Colonic mucosa (tissue), 4 donors: ENCODE measurements at regions not wholly inside any gene's neighbourhood (a gene's known extent, or its start where the extent isn't known, plus 50 kb on each side); places are given as distances from the start of the nearest gene placed in this dataset.

Experiments used
- DNase-seq: peaks from one replicate; pipeline ENCODE4 v3.0.0-alpha.2; 2020
- H3K27ac ChIP-seq: fragments of 200-600 bp; one replicate; pipeline ENCODE4 v1.8.0; 2021
- H3K27me3 ChIP-seq: fragments of 200-600 bp; one replicate; pipeline ENCODE4 v1.8.0; 2021
- H3K36me3 ChIP-seq: fragments of 200-600 bp; one replicate; pipeline ENCODE4 v1.8.0; 2021
- H3K4me1 ChIP-seq: fragments of 200-600 bp; one replicate; pipeline ENCODE4 v1.8.0; 2021; ENCODE audit warnings: mild to moderate bottlenecking
- H3K4me3 ChIP-seq: fragments of 200-600 bp; one replicate; pipeline ENCODE4 v1.8.0; 2021
- H3K9ac ChIP-seq, 2 donors: one replicate each; pipeline ENCODE4 v1.7.0; 2013; ENCODE audit warnings: control low read depth in 2 of 2, low read depth in 2 of 2, low read length in 2 of 2
- H3K9me3 ChIP-seq: fragments of 200-600 bp; one replicate; pipeline ENCODE4 v1.8.0; 2021
- intact Hi-C: fragments of 100-400 bp; cut with DNase I; formaldehyde crosslinking; loops from one replicate; pipeline ENCODE4 v1.14.1; 2022
- TF ChIP-seq, protein P1 (sequence below): fragments of 200-600 bp; IDR thresholded peaks from one replicate; pipeline ENCODE4 v1.8.0; 2022; ENCODE audit warnings: antibody characterized with exemption, mild to moderate bottlenecking
- donor health status: healthy.
- donor health status: DM: no; HTN: no; CAD: no.
- donor health status: DM: no; HTN: no; CAD: no.

DNA sequence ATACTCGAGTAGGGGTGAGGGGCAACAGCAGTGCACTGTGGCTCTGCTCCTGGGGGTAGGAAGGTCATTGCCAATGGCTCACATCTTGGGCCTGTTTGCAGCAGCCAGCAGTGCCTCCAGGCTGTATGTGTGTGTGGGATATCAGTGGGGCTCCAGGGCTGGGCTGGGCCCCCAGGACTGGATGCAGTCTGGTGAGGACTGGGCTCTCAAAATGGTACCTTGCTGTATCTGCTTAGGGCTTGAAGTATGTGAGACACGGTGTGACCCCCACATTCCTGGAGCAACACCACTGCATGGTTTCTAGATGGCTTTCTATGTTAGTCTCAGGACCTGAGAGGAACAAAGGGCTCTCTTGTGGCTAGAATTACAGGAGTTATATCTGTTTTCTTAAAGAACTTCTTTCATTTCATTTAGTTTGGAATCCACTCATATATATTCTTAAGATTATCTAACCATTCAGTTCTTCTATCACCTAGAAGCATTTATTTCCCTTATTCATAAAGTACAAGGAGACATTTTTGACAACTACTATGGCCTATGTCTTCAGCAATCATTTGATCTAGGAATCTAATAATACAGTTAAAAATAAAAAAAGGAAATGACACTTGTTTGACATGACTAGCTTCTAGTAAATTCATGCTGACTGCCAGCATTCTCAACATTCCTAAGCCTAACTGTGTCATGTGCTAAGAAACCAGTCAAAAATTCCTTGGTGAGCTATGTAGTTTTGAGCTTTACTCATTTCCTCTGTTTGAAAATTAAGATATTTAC is 443.2 kb upstream of the SEMA3A start:
- TF ChIP-seq, protein P1, sequence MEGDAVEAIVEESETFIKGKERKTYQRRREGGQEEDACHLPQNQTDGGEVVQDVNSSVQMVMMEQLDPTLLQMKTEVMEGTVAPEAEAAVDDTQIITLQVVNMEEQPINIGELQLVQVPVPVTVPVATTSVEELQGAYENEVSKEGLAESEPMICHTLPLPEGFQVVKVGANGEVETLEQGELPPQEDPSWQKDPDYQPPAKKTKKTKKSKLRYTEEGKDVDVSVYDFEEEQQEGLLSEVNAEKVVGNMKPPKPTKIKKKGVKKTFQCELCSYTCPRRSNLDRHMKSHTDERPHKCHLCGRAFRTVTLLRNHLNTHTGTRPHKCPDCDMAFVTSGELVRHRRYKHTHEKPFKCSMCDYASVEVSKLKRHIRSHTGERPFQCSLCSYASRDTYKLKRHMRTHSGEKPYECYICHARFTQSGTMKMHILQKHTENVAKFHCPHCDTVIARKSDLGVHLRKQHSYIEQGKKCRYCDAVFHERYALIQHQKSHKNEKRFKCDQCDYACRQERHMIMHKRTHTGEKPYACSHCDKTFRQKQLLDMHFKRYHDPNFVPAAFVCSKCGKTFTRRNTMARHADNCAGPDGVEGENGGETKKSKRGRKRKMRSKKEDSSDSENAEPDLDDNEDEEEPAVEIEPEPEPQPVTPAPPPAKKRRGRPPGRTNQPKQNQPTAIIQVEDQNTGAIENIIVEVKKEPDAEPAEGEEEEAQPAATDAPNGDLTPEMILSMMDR, result no peak
- intact Hi-C loops, result no loop called here

DNA sequence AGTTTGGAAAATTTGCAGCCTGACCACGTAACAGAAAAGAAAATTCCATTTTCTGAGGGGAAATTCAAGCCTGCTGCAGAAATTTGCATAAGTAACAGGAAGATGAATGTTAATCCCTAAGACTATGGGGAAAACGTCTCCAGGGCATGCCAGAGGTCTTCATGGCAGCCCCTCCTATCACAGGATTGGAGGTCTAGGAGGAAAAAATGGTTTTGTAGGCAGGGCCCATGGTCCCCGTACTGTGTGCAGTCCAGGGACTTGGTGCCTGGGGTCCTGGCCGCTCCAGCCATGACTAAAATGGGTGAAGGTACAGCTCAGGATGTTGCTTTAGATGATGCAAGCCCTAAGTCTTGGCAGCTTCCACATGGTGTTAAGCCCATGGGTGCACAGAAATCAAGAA is 437.3 kb upstream of the SEMA3A start:
- H3K9ac ChIP-seq, result no peak overlapping the region
- TF ChIP-seq, protein P1, result no peak
- H3K9me3 ChIP-seq, result no peaks in the 10 kb centered on the region
- no peak overlapping the region for H3K27ac ChIP-seq
- H3K36me3 ChIP-seq, result no peaks in the 10 kb centered on the region
- H3K4me3 ChIP-seq, result no peak overlapping the region
- DNase-seq, result no peak
- intact Hi-C loops, result no loop called here
- no peaks in the 10 kb centered on the region for H3K4me1 ChIP-seq
- H3K27me3 ChIP-seq, result no peaks in the 10 kb centered on the region

More for the DNA sequence above, 443.2 kb upstream of the SEMA3A start:
- no peak overlapping the region for H3K9ac ChIP-seq
- no peak for DNase-seq
- H3K27me3 ChIP-seq, result no peaks in the 10 kb centered on the region
- H3K36me3 ChIP-seq, result no peaks in the 10 kb centered on the region
- H3K4me3 ChIP-seq, result no peak overlapping the region
- no peak overlapping the region for H3K27ac ChIP-seq
- no peaks in the 10 kb centered on the region for H3K9me3 ChIP-seq
- H3K4me1 ChIP-seq, result no peaks in the 10 kb centered on the region

DNA sequence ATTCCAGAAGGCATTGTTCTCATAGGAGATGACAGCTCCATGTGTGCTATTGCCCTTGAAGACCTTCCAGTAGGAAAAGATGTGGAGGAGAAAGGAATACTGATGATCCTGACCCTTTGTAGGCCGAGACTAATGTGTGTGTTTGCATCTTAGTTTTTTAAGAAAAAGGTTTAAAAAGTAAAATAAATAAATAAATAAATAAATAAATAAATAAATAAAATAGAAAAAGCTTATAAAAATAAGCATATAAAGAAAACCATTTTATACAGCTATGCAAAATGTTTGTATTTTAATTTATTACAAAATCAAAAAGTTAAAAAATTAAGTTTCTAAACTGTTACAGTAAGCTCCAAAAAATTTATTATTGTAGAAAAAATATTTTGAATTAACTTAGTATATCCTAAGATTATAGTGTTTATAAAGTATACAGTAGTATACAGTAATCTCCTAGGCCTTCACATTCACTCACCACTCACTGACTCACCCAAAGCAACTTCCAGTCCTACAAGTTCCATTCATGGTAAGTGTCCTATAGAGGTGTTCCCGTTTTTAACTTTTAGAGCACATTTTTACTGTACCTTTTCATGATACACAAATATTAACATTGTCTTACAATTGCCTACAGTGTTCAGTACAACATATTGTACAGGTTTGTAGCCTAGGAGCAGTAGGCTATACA is 435.2 kb upstream of the SEMA3A start:
- Histone ChIP-seq H3K9me3 (no peaks in the 10 kb centered on the region), H3K27me3 (no peaks in the 10 kb centered on the region), H3K27ac (no peak overlapping the region), H3K9ac (no peak overlapping the region), H3K36me3 (no peaks in the 10 kb centered on the region), H3K4me1 (no peaks in the 10 kb centered on the region), H3K4me3 (no peak overlapping the region)
- no peak for DNase-seq
- TF ChIP-seq, protein P1, result no peak
- intact Hi-C loops, result no loop called here

GRCh38 chr7:84629216-84629615 is 434.6 kb upstream of the SEMA3A start:
- Histone ChIP-seq H3K36me3 (no peaks in the 10 kb centered on the region), H3K27ac (no peak overlapping the region), H3K9me3 (no peaks in the 10 kb centered on the region), H3K4me3 (no peak overlapping the region), H3K4me1 (no peaks in the 10 kb centered on the region), H3K27me3 (no peaks in the 10 kb centered on the region), H3K9ac (no peak overlapping the region)
- intact Hi-C loops, result no loop called here
- no peak for DNase-seq
- TF ChIP-seq, protein P1, result no peak

- no peak overlapping the region for H3K27ac ChIP-seq
- H3K9ac ChIP-seq, result no peak overlapping the region
- intact Hi-C loops, result no loop called here
- H3K9me3 ChIP-seq, result no peaks in the 10 kb centered on the region
- H3K4me1 ChIP-seq, result no peaks in the 10 kb centered on the region
- no peaks in the 10 kb centered on the region for H3K27me3 ChIP-seq
- no peak overlapping the region for H3K4me3 ChIP-seq
- no peaks in the 10 kb centered on the region for H3K36me3 ChIP-seq
- DNase-seq, result no peak
- TF ChIP-seq, protein P1, result no peak
These were observed 432.7 kb upstream of the SEMA3A start for GRCh38 chr7:84627250-84627649.
